GM12872 (cell line): ENCODE measurements at regions not wholly inside any gene's neighbourhood (a gene's known extent, or its start where the extent isn't known, plus 50 kb on each side); places are given as distances from the start of the nearest gene placed in this dataset.

Experiments used
- CTCF ChIP-seq: IDR thresholded peaks from 3 replicates; pipeline ENCODE4 v1.5.1; 2011; ENCODE audit warnings: low read depth, mild to moderate bottlenecking, low read length, moderate library complexity; ENCODE audit not compliant: insufficient read depth

DNA sequence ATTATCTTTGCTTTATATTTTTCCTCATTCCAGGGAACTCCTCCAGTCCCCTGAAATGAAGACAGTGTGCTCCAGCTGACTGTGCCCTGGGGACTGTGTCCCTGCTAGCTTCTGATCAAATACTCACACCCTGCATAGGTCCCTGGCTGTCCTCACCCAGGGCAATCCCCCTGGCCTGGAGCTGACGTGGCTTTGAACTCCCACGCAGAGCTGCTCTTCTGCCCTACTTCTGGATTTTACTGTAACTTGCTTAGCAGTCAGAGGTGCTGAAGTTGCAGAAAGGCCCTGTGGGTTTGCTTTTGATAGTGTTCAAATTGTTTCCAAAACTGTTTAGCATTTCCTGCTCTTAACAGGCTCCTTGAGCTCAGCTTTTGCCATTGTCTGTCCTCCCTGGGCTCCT is 186.5 kb downstream of the FASLG start:
- no peak for TF ChIP-seq CTCF

DNA sequence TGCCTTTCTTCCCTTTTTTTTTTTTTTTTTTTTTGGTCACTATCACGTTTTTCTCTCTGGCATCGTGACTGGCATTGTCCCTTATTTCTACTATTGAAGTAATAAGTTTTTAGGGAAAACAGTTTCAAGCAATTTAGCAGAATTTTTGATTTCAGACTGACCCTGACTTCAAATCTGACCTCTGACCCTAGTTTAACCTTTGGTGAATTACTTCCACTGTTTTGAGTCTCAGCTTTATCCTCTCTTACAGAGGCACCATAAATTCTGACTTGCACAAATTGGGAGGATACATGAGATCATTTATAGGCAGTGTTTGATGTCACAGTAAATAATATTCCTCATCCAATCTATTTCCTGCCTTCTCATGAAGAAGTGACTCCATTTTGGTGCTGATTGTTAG is 187.0 kb downstream of the FASLG start:
- no peak for TF ChIP-seq CTCF

DNA sequence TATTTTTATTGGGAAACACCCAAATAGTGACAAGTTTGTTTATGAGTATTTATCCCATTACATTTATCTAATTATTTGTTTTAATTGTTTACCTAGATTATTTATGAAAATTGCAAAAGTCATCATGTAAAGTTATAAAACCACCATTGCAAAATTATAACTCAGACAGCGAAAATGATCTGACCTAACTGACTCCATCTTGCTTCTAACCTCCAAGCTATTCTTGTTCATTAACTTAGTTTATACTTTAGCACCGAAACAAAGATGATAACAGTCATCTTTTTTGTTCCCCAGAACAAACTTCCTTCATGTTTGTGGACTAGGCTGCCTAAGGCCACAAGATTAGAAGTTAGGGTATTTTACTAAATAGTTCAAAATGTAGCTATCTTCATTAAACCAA is 190.8 kb downstream of the FASLG start:
- no peak for TF ChIP-seq CTCF

DNA sequence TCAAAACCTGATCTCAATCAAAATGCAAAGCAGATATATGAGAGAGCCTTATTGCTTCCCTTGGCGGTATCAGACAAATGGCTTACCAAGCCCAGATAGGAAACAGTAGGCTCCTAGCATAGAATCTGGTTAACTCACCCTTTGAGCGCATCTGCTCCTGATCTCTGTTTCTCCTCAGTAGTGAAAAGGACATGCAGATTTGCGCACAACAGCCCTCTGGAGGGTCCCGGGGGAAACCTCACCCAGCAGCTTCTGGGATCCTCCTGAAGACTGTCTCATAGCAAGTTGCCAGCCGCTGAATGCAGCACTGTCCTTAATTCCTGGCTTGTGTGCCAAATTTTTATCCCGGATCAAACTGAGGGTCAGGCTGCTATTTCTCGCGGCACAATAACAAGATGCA is 192.2 kb downstream of the FASLG start:
- no peak for TF ChIP-seq CTCF

DNA sequence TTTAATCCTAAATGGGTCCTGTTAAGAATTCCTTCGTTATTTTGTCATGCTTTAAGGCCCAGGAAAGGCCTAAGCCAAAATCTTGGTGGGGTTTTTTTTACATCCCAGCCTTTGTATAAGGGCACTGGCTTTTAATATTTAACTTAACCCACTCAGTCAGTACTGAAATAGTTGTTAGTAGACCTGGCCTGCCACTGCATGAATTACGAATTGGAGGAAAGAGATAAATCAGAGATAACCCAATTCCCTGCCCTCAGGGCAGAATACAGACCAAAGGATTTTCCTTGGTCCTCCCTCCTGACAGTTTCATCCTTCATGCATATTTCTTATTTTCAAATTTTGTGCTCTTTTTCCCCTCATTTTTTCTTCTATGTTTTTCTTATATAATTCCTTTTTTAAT is 193.0 kb downstream of the FASLG start:
- TF ChIP-seq CTCF = no peak

DNA sequence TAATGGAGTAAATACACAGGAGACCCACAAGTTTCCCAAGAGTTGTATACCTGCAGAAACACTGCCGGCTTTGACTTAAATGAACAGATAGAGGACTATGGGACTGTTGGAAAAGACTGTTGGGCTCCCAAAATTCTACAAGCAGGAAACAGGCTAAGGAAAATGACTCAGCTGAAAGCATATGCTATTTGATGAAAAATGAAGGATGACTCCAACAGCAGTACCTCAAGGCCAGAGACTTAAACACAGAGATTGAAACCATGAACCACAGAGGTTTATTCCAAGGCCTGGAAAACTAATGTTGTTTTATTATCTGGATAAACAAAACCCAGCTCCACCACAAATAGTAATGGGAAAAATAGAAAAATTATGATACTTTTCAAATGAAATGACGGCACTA is 187.7 kb downstream of the TNFSF18 start:
- TF ChIP-seq CTCF = no peak

GRCh38 chr1:172867216-172867818 is 183.4 kb downstream of the TNFSF18 start:
- no peak for TF ChIP-seq CTCF
